Urinary bladder (tissue), 3 donors: ENCODE measurements at regions not wholly inside any gene's neighbourhood (a gene's known extent, or its start where the extent isn't known, plus 50 kb on each side); places are given as distances from the start of the nearest gene placed in this dataset.
"Not testable (repeated sequence)": the region's sequence is repeated elsewhere in the genome, so short reads cannot be mapped to it uniquely, and the experiment has no call there.

Experiments used
- DNase-seq: peaks from one replicate; pipeline ENCODE4 v3.0.0-alpha.2; 2015; ENCODE audit errors: extremely low spot score
- H3K27ac ChIP-seq: one replicate; pipeline ENCODE4 v1.5.1; 2013; ENCODE audit warnings: low read depth, mild to moderate bottlenecking, moderate library complexity
- H3K36me3 ChIP-seq: one replicate; pipeline ENCODE4 v1.6.1; 2013; ENCODE audit warnings: mild to moderate bottlenecking, moderate library complexity; ENCODE audit not compliant: insufficient read depth
- H3K4me1 ChIP-seq: one replicate; pipeline ENCODE4 v1.6.1; 2013; ENCODE audit warnings: mild to moderate bottlenecking, moderate library complexity; ENCODE audit not compliant: insufficient read depth
- H3K4me3 ChIP-seq: one replicate; pipeline ENCODE4 v1.5.1; 2013; ENCODE audit warnings: low read depth, low read length
- WGBS: extraction: QIAGEN DNeasy Blood & Tissue Kit; methylation state at CpG from one replicate; pipeline ENCODE4 v1.1.7; 2013; 5-methylcytosine and 5-hydroxymethylcytosine counted together
- donor health status: healthy with polysubstance abuse.
- donor health status: healthy.

- Histone ChIP-seq H3K36me3 (no peaks in the 10 kb centered on the region), H3K4me3 (no peak overlapping the region), H3K27ac (no peak overlapping the region), H3K4me1 (no peaks in the 10 kb centered on the region)
- DNase-seq = no peak
- WGBS = 61% methylated on average over 1 of the region's 1 CpG
These were observed 121.5 kb downstream of the CAPZA3 start for GRCh38 chr12:18859400-18859799.

DNA sequence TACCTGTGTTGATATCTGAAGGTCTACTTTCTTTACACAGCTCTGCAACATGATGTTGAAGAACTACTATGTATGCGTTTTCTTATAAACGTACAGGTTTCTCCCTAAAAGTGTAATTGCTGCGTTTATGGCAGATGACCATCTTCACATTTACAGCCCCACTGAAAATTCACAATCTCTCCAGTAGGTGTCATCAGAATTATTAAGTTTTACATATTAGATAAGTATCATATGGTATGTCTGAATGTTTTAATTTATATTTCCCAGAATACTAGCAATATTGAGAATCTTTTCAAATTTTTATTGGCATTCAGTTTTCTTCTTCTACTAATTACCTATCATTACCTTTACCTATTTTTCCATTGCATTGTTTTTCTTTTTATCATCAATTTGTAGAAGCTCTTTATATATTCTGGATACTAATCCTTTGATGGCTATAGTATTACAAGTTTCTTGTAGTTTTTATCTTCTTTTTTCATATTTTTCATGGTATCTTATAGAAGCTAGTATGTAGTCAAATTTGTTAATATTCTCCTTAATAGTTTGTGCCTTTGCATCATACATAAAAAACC lies 123.5 kb downstream of the CAPZA3 start:
- no peaks in the 10 kb centered on the region for H3K4me1 ChIP-seq
- no peak overlapping the region for H3K4me3 ChIP-seq
- H3K27ac ChIP-seq = no peak overlapping the region
- WGBS = 81% methylated on average over 3 of the region's 3 CpGs
- H3K36me3 ChIP-seq = no peaks in the 10 kb centered on the region
- DNase-seq = no peak

DNA sequence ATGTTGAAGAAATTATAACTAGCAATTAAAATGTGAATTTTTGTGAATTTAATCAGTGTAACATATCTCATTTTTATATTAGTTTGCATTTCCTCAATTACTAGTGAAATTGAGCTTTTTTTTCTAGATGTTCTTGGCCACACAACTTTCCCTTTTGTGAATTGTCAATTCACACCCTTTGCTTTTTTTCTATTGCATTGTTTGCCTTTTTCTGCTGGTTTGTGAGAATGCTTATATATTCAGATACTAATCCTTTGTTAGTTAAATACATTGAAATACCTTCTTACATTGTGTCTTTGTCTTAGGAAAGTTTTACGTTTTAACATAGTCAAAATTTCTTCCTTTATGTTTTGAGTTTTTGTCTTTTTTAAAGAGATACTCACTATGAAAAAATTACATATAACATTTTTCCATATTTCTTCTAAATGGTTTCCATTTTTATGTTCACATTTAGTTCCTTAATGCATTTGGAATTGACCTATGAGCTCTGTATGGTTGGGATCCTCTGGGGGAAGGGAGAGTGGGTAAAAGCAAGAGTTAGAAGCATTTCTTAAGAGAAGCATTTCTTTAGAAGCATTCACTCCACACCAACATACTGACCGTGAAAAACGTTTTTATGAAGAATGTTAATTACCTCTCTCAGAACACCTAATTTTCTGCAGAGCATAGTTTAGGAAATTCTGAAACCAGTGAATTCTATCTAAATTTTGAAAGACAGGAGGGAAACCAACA lies 126.0 kb downstream of the CAPZA3 start:
- no peaks in the 10 kb centered on the region for H3K4me1 ChIP-seq
- H3K36me3 ChIP-seq = no peaks in the 10 kb centered on the region
- WGBS = 81% methylated on average over 3 of the region's 3 CpGs
- no peak overlapping the region for H3K4me3 ChIP-seq
- no peak overlapping the region for H3K27ac ChIP-seq
- DNase-seq = no peak

- no peaks in the 10 kb centered on the region for H3K36me3 ChIP-seq
- H3K27ac ChIP-seq = no peak overlapping the region
- no peaks in the 10 kb centered on the region for H3K4me1 ChIP-seq
- H3K4me3 ChIP-seq = no peak overlapping the region
- WGBS = 76% methylated on average over 5 of the region's 5 CpGs
- no peak for DNase-seq
These were observed 127.1 kb downstream of the CAPZA3 start for GRCh38 chr12:18864900-18865561.

DNA sequence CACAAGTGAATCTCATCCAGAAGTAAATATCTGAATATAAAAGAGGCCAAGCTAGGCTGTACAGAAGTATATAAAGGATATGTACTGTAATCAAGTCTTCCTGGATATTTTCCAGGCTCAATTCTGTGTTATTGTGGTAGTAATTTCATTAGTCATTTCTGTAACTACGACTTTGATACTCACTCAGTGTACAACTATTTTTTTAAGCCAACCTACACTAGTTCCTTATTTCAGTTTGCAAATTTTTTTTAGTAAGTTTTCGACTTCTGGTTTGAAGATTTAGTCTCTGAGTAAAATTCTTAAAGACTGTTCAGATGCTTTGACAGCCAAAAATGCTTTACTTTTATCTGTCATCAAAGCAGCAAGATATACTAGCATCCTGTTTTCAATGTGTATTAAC lies 130.8 kb downstream of the CAPZA3 start:
- Histone ChIP-seq H3K4me3 (no peak overlapping the region), H3K36me3 (no peaks in the 10 kb centered on the region), H3K27ac (no peak overlapping the region), H3K4me1 (no peaks in the 10 kb centered on the region)
- no peak for DNase-seq
- 32% methylated on average over 2 of the region's 2 CpGs for WGBS

DNA sequence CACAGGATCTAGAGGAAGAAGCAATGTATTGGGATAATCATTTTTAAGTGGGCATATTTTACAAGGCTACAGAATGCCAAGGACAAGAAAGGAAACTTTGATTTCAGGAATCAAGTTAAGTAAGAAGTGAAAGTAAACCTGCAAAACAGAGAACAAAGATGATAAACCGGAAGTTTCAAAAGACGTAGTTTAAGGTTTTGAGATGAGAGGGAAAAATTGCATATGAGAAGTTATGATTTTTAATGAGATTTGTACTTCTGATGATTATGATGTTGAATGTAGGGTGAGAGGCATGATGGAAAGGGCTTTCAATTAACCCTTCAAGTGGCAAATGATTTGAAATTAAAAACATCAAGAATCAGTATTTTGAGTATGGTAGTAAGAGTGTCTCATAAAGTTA lies 134.9 kb downstream of the CAPZA3 start:
- H3K36me3 ChIP-seq = no peaks in the 10 kb centered on the region
- H3K27ac ChIP-seq = no peak overlapping the region
- no peak overlapping the region for H3K4me3 ChIP-seq
- no peaks in the 10 kb centered on the region for H3K4me1 ChIP-seq
- 89% methylated on average over 2 of the region's 2 CpGs for WGBS
- no peak for DNase-seq

- H3K27ac ChIP-seq = no peak overlapping the region
- no peaks in the 10 kb centered on the region for H3K4me1 ChIP-seq
- no peak for DNase-seq
- H3K4me3 ChIP-seq = no peak overlapping the region
- 94% methylated on average over 2 of the region's 2 CpGs for WGBS
- H3K36me3 ChIP-seq = no peaks in the 10 kb centered on the region
These were observed 140.8 kb downstream of the CAPZA3 start for GRCh38 chr12:18878676-18879180.

- Histone ChIP-seq H3K27ac (no peak overlapping the region), H3K36me3 (no peaks in the 10 kb centered on the region), H3K4me3 (no peak overlapping the region), H3K4me1 (no peaks in the 10 kb centered on the region)
- no peak for DNase-seq
- WGBS = 71% methylated on average over 5 of the region's 5 CpGs
These were observed 144.8 kb downstream of the CAPZA3 start for GRCh38 chr12:18882690-18883089.

- no peaks in the 10 kb centered on the region for H3K4me1 ChIP-seq
- no peak overlapping the region for H3K27ac ChIP-seq
- WGBS = 71% methylated on average over 3 of the region's 3 CpGs
- H3K4me3 ChIP-seq = no peak overlapping the region
- H3K36me3 ChIP-seq = no peaks in the 10 kb centered on the region
- DNase-seq = no peak
These were observed 149.0 kb downstream of the CAPZA3 start for GRCh38 chr12:18886962-18887361.

DNA sequence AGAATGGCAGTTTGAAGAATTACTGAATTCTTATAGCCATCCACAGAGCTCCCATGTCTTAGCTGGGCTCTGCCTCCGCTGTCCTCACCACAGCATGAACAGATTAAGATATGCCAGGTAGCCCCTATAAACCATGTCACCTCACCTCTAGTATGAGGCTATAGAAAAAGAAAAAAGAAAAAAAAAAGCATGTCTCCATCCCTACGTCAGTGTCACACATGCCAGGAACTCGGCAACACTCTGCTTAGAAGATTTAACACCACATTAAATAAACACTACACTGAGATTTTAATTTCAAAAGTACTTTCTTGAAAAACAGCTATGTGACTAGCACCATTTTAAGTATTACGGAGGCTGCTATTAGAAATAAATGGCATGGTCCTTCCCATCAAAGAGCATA lies 149.4 kb downstream of the CAPZA3 start:
- Histone ChIP-seq H3K27ac (no peak overlapping the region), H3K4me1 (no peaks in the 10 kb centered on the region), H3K36me3 (no peaks in the 10 kb centered on the region), H3K4me3 (no peak overlapping the region)
- no peak for DNase-seq
- 69% methylated on average over 4 of the region's 4 CpGs for WGBS

- DNase-seq = no peak
- H3K36me3 ChIP-seq = no peaks in the 10 kb centered on the region
- H3K27ac ChIP-seq = no peak overlapping the region
- H3K4me3 ChIP-seq = no peak overlapping the region
- WGBS = 62% methylated on average over 2 of the region's 2 CpGs
- no peaks in the 10 kb centered on the region for H3K4me1 ChIP-seq
These were observed 150.1 kb downstream of the CAPZA3 start for GRCh38 chr12:18888047-18888446.

DNA sequence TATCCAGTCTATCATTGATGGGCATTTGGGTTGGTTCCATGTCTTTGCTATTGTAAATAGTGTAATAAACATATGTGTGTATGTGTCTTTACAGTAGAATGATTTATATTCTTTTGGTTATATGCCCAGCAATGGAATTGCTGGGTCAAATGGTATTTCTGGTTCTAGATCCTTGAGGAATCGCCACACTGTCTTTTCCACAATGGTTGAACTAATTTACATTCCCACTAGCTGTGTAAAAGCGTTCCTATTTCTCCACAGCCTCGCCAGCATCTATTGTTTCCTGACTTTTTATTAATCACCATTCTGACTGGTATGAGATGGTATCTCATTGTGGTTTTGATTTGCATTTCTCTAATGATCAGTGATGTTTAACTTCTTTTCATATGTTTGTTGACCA lies 152.7 kb downstream of the CAPZA3 start:
- H3K4me3 ChIP-seq, H3K27ac ChIP-seq, H3K4me1 ChIP-seq, H3K36me3 ChIP-seq, DNase-seq: not testable (repeated sequence)
- 94% methylated on average over 3 of the region's 3 CpGs for WGBS

- Histone ChIP-seq H3K36me3 (no peaks in the 10 kb centered on the region), H3K4me3 (no peak overlapping the region), H3K27ac (no peak overlapping the region), H3K4me1 (no peaks in the 10 kb centered on the region)
- no peak for DNase-seq
- 94% methylated on average over 9 of the region's 9 CpGs for WGBS
These were observed 157.6 kb downstream of the CAPZA3 start for GRCh38 chr12:18895540-18895939.

- no peak for DNase-seq
- Histone ChIP-seq H3K4me1 (no peaks in the 10 kb centered on the region), H3K36me3 (no peaks in the 10 kb centered on the region), H3K4me3 (no peak overlapping the region), H3K27ac (no peak overlapping the region)
- 69% methylated on average over 7 of the region's 7 CpGs for WGBS
These were observed 158.0 kb downstream of the CAPZA3 start for GRCh38 chr12:18895946-18896345.
